Parathyroid adenoma (tissue), 2 donors: ENCODE measurements at regions not wholly inside any gene's neighbourhood (a gene's known extent, or its start where the extent isn't known, plus 50 kb on each side); places are given as distances from the start of the nearest gene placed in this dataset.

ENCODE experiments used
- H2AFZ ChIP-seq: fragments of 300-600 bp; sonication (generic); one replicate; pipeline ENCODE4 v1.7.0; 2017; ENCODE audit warnings: antibody characterized with exemption, mild to moderate bottlenecking
- H3K27ac ChIP-seq: fragments of 300-600 bp; sonication (generic); one replicate; pipeline ENCODE4 v1.7.0; 2017
- H3K27me3 ChIP-seq: fragments of 300-600 bp; sonication (generic); one replicate; pipeline ENCODE4 v1.7.0; 2017; ENCODE audit warnings: low read length; ENCODE audit not compliant: control insufficient read depth, insufficient read depth
- H3K36me3 ChIP-seq: fragments of 300-600 bp; sonication (generic); one replicate; pipeline ENCODE4 v1.7.0; 2017; ENCODE audit warnings: low read length; ENCODE audit not compliant: control insufficient read depth, insufficient read depth
- H3K4me1 ChIP-seq: fragments of 300-600 bp; sonication (generic); one replicate; pipeline ENCODE4 v1.7.0; 2017; ENCODE audit warnings: control low read depth
- H3K4me2 ChIP-seq: fragments of 300-600 bp; sonication (generic); one replicate; pipeline ENCODE4 v1.7.0; 2017; ENCODE audit warnings: low read length
- H3K4me3 ChIP-seq: fragments of 300-600 bp; sonication (generic); one replicate; pipeline ENCODE4 v1.7.0; 2017; ENCODE audit warnings: low read depth, low read length
- H3K79me2 ChIP-seq: fragments of 300-600 bp; sonication (generic); one replicate; pipeline ENCODE4 v1.7.0; 2017; ENCODE audit warnings: control low read depth
- H3K9ac ChIP-seq: fragments of 300-600 bp; sonication (generic); one replicate; pipeline ENCODE4 v1.7.0; 2017; ENCODE audit warnings: mild to moderate bottlenecking
- H3K9me3 ChIP-seq: fragments of 300-600 bp; sonication (generic); one replicate; pipeline ENCODE4 v1.7.0; 2017; ENCODE audit warnings: low read length; ENCODE audit not compliant: control insufficient read depth
- TF ChIP-seq, protein P1 (sequence below): fragments of 300-600 bp; sonication (generic); IDR thresholded peaks from one replicate; pipeline ENCODE4 v1.7.0; 2017; ENCODE audit warnings: antibody characterized with exemption, mild to moderate bottlenecking
- donor health status: primary hyperparathyroidism.

DNA sequence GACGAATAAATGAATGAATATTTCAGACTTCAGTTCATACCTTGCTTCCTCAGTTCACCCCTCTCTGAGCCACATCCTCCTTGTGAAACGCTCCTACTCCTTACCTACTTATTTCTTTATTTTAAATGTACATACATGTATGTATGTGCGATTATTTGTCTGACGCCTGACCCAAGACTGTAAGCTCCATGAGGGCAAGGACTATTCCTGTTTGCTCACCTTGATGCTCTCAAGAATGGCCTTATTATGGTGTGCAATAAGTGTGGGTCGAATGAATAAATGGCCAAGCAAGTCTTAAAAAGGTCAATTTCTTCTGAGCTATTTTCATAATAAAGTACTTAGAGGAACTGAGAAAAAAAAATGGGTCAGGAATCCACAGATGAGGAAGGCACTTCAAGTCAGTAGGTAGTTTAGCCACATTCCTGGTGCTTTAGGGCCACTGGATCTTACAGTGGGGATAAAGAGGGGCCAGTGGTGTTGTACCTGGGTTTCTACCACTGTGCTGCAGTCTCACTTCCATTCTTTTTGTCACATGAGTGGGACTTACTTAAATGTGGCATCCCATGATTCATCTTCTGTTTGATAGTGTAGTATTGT is 74.7 kb downstream of the SDC1 start:
- no peak overlapping the region for H3K27ac ChIP-seq
- no peaks in the 10 kb centered on the region for H3K9me3 ChIP-seq
- H3K36me3 ChIP-seq, result no peaks in the 10 kb centered on the region
- no peak overlapping the region for H2AFZ ChIP-seq
- no peaks in the 10 kb centered on the region for H3K79me2 ChIP-seq
- H3K4me3 ChIP-seq, result no peak overlapping the region
- H3K4me2 ChIP-seq, result no peak overlapping the region
- no peaks in the 10 kb centered on the region for H3K4me1 ChIP-seq
- TF ChIP-seq, protein P1, sequence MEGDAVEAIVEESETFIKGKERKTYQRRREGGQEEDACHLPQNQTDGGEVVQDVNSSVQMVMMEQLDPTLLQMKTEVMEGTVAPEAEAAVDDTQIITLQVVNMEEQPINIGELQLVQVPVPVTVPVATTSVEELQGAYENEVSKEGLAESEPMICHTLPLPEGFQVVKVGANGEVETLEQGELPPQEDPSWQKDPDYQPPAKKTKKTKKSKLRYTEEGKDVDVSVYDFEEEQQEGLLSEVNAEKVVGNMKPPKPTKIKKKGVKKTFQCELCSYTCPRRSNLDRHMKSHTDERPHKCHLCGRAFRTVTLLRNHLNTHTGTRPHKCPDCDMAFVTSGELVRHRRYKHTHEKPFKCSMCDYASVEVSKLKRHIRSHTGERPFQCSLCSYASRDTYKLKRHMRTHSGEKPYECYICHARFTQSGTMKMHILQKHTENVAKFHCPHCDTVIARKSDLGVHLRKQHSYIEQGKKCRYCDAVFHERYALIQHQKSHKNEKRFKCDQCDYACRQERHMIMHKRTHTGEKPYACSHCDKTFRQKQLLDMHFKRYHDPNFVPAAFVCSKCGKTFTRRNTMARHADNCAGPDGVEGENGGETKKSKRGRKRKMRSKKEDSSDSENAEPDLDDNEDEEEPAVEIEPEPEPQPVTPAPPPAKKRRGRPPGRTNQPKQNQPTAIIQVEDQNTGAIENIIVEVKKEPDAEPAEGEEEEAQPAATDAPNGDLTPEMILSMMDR, result no peak
- H3K27me3 ChIP-seq, result no peaks in the 10 kb centered on the region
- H3K9ac ChIP-seq, result no peak overlapping the region

- H3K79me2 ChIP-seq, result no peaks in the 10 kb centered on the region
- no peak overlapping the region for H3K4me2 ChIP-seq
- H3K4me3 ChIP-seq, result no peak overlapping the region
- H3K36me3 ChIP-seq, result no peaks in the 10 kb centered on the region
- H3K27ac ChIP-seq, result no peak overlapping the region
- no peak overlapping the region for H3K9ac ChIP-seq
- TF ChIP-seq, protein P1, result no peak
- no peaks in the 10 kb centered on the region for H3K27me3 ChIP-seq
- peak overlapping the region; percentile 60 for H2AFZ ChIP-seq
- no peaks in the 10 kb centered on the region for H3K9me3 ChIP-seq
- no peaks in the 10 kb centered on the region for H3K4me1 ChIP-seq
Measured at GRCh38 chr2:20149703-20150030, 75.3 kb downstream of the SDC1 start.

DNA sequence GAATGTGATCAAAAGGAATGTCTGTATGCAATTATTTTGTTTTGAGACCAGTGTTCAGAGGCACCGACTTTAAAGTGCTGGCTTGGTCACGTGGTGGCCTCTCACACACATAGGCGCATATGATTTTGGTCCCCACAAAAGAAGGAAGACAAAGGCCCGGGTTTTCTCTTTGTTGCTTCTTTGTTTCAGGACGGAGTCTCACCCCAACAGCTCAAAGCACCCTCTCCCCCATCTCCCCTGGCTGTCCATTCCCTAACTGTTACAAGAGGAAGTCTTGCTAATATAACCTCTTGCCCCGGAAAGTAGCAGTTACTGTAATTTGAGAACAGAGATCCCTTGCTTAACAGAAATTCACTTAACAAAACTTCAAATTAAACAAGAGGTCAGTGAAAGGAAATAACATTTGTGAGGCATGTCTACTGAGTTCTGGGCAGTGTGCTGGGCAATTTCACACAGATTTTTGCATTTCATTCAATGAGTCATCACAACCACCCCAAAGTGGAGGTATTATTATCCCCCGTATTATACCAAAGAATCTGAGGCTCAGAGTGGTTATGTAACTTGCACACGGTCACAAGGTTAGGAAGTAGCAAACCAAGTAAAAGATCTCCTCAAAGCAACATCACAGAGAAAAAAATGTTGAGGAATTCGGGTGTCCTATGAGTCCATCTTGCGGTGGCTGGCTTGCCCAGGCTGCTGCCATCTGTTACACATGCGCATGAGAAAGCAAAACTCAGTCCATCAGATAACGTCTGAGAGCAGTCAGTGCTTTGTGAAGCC is 75.8 kb downstream of the SDC1 start:
- H3K36me3 ChIP-seq, result no peaks in the 10 kb centered on the region
- no peaks in the 10 kb centered on the region for H3K79me2 ChIP-seq
- H3K27ac ChIP-seq, result no peak overlapping the region
- H3K4me2 ChIP-seq, result no peak overlapping the region
- peak overlapping the region; percentile 60 for H2AFZ ChIP-seq
- H3K4me3 ChIP-seq, result no peak overlapping the region
- H3K9ac ChIP-seq, result no peak overlapping the region
- H3K27me3 ChIP-seq, result no peaks in the 10 kb centered on the region
- H3K9me3 ChIP-seq, result no peaks in the 10 kb centered on the region
- TF ChIP-seq, protein P1, result no peak
- no peaks in the 10 kb centered on the region for H3K4me1 ChIP-seq

- no peak overlapping the region for H3K27ac ChIP-seq
- no peaks in the 10 kb centered on the region for H3K27me3 ChIP-seq
- H3K4me1 ChIP-seq, result no peaks in the 10 kb centered on the region
- H3K4me2 ChIP-seq, result no peak overlapping the region
- H3K79me2 ChIP-seq, result no peaks in the 10 kb centered on the region
- TF ChIP-seq, protein P1, result no peak
- H3K9ac ChIP-seq, result no peak overlapping the region
- H3K9me3 ChIP-seq, result no peaks in the 10 kb centered on the region
- H2AFZ ChIP-seq, result no peak overlapping the region
- H3K36me3 ChIP-seq, result no peaks in the 10 kb centered on the region
- no peak overlapping the region for H3K4me3 ChIP-seq
Measured at GRCh38 chr2:20148426-20148922, 76.5 kb downstream of the SDC1 start.
